Gastroesophageal sphincter (tissue), 3 donors: ENCODE measurements at regions not wholly inside any gene's neighbourhood (a gene's known extent, or its start where the extent isn't known, plus 50 kb on each side); places are given as distances from the start of the nearest gene placed in this dataset.

Source experiments
- POLR2A ChIP-seq, 2 donors: fragments of 450-650 bp; IDR thresholded peaks; one replicate each; pipeline ENCODE4 v1.6.1; 2017; ENCODE audit warnings: antibody characterized with exemption in 2 of 2, mild to moderate bottlenecking in 2 of 2, moderate library complexity in 1 of 2
- POLR2AphosphoS5 ChIP-seq: sonication (generic); formaldehyde crosslinking; IDR thresholded peaks from one replicate; pipeline ENCODE4 v1.6.1; 2017; ENCODE audit warnings: antibody characterized with exemption
- TF ChIP-seq, protein P1 (sequence below), 4 experiments: fragments of 200-600 bp in 2 of 4; fragments of 450-650 bp in 2 of 4; sonication (generic) in 1 of 4; IDR thresholded peaks; one replicate each; pipeline ENCODE4 v1.5.1; 2017 to 2019; ENCODE audit warnings: antibody characterized with exemption in 4 of 4, mild to moderate bottlenecking in 2 of 4, moderate library complexity in 2 of 4

DNA sequence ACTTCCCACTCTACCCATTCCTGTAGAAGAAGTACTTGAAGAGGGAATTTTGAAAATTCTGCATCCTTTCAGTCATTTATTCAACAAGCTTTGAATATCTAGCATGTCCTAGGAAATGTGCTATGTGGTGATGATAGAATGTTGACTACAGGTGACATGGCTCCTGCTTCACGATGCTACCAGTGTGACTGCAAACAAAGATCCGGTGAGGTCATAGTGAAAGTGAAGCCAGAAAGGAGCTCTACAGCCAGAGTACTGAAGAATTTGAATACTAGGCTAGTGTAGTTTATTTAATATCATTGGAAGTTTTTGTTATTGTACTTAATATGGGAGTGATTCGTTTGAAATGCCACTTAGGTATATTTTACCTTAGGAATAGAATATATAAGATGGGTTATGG lies 348.1 kb downstream of the TFEC start:
- TF ChIP-seq POLR2A (IDR thresholded peaks at IDR 0.05), result no peak
- TF ChIP-seq, protein P1, sequence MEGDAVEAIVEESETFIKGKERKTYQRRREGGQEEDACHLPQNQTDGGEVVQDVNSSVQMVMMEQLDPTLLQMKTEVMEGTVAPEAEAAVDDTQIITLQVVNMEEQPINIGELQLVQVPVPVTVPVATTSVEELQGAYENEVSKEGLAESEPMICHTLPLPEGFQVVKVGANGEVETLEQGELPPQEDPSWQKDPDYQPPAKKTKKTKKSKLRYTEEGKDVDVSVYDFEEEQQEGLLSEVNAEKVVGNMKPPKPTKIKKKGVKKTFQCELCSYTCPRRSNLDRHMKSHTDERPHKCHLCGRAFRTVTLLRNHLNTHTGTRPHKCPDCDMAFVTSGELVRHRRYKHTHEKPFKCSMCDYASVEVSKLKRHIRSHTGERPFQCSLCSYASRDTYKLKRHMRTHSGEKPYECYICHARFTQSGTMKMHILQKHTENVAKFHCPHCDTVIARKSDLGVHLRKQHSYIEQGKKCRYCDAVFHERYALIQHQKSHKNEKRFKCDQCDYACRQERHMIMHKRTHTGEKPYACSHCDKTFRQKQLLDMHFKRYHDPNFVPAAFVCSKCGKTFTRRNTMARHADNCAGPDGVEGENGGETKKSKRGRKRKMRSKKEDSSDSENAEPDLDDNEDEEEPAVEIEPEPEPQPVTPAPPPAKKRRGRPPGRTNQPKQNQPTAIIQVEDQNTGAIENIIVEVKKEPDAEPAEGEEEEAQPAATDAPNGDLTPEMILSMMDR (IDR thresholded peaks at IDR 0.05), result no peak
- no peak for TF ChIP-seq POLR2AphosphoS5
